Esophagus squamous epithelium (tissue), 5 donors: ENCODE measurements at regions not wholly inside any gene's neighbourhood (a gene's known extent, or its start where the extent isn't known, plus 50 kb on each side); places are given as distances from the start of the nearest gene placed in this dataset.
A peak's percentile ranks its signal among the peaks of the same experiment; 100 is the strongest.

Source experiments
- DNase-seq: peaks from one replicate; lab custom pipeline; 2025; lab: John Stamatoyannopoulos, UW
- H3K27ac ChIP-seq, 4 donors: fragments of 200-600 bp; sonication (generic); one replicate each; pipeline ENCODE4 v1.5.1; 2016 to 2019; ENCODE audit warnings: mild to moderate bottlenecking in 1 of 4
- H3K27me3 ChIP-seq, 4 donors: fragments of 200-600 bp; sonication (generic); 1 replicate in 3 of 4; 2 replicates in 1 of 4; pipeline versions ENCODE4 v1.5.1 to v1.6.0; 2017 to 2021; ENCODE audit warnings: antibody characterized with exemption in 1 of 4
- H3K36me3 ChIP-seq, 3 donors: fragments of 200-600 bp; sonication (generic); one replicate each; pipeline ENCODE4 v1.5.1; 2016 to 2019
- H3K4me1 ChIP-seq, 3 donors: fragments of 200-600 bp; sonication (generic); one replicate each; pipeline ENCODE4 v1.5.1; 2017 to 2019
- H3K4me3 ChIP-seq, 4 donors: fragments of 200-600 bp; sonication (generic); 1 replicate in 3 of 4; 2 replicates in 1 of 4; pipeline ENCODE4 v1.5.1; 2016 to 2019; ENCODE audit warnings: mild to moderate bottlenecking in 2 of 4, moderate library complexity in 1 of 4
- H3K9me3 ChIP-seq, 3 donors: fragments of 200-600 bp; sonication (generic); one replicate each; pipeline ENCODE4 v1.5.1; 2016 to 2019
- POLR2A ChIP-seq, 4 donors: fragments of 450-650 bp; IDR thresholded peaks; one replicate each; pipeline ENCODE4 v1.6.1; 2017; ENCODE audit warnings: antibody characterized with exemption in 4 of 4, mild to moderate bottlenecking in 4 of 4, moderate library complexity in 3 of 4
- WGBS, 2 donors: methylation state at CpG; one replicate each; pipeline ENCODE4 v1.1.5; 2018; 5-methylcytosine and 5-hydroxymethylcytosine counted together
- intact Hi-C: fragments of 100-400 bp; cut with DNase I; formaldehyde crosslinking; loops from one replicate; pipeline ENCODE4 v1.15.0; 2022
- TF ChIP-seq, protein P1 (sequence below), 6 experiments: fragments of 450-650 bp in 4 of 6; fragments of 200-600 bp in 2 of 6; sonication (generic) in 2 of 6; IDR thresholded peaks; one replicate each; pipeline ENCODE4 v1.5.1; 2016 to 2019; ENCODE audit warnings: antibody characterized with exemption in 6 of 6, mild to moderate bottlenecking in 4 of 6, moderate library complexity in 4 of 6
- donor health status: DM: yes; HTN: yes; CAD: no.

GRCh38 chr16:72471317-72471924 lies 299.5 kb upstream of the PMFBP1 start:
- Histone ChIP-seq H3K27me3 (no peaks in the 10 kb centered on the region), H3K4me3 (no peak overlapping the region), H3K27ac (no peak overlapping the region), H3K9me3 (no peaks in the 10 kb centered on the region), H3K4me1 (no peaks in the 10 kb centered on the region), H3K36me3 (no peaks in the 10 kb centered on the region)
- TF ChIP-seq, protein P1, sequence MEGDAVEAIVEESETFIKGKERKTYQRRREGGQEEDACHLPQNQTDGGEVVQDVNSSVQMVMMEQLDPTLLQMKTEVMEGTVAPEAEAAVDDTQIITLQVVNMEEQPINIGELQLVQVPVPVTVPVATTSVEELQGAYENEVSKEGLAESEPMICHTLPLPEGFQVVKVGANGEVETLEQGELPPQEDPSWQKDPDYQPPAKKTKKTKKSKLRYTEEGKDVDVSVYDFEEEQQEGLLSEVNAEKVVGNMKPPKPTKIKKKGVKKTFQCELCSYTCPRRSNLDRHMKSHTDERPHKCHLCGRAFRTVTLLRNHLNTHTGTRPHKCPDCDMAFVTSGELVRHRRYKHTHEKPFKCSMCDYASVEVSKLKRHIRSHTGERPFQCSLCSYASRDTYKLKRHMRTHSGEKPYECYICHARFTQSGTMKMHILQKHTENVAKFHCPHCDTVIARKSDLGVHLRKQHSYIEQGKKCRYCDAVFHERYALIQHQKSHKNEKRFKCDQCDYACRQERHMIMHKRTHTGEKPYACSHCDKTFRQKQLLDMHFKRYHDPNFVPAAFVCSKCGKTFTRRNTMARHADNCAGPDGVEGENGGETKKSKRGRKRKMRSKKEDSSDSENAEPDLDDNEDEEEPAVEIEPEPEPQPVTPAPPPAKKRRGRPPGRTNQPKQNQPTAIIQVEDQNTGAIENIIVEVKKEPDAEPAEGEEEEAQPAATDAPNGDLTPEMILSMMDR (IDR thresholded peaks at IDR 0.05), result no peak
- TF ChIP-seq POLR2A (IDR thresholded peaks at IDR 0.05), result no peak
- intact Hi-C loops, result no loop called here
- WGBS, 2 donors, result 95 to 98% methylated on average over 12 of the region's 12 CpGs
- DNase-seq, result no peak

- H3K36me3 ChIP-seq, result no peaks in the 10 kb centered on the region
- intact Hi-C loops, result no loop called here
- TF ChIP-seq, protein P1 (IDR thresholded peaks at IDR 0.05), result no peak
- TF ChIP-seq POLR2A (IDR thresholded peaks at IDR 0.05), result no peak
- no peak for DNase-seq
- no peak overlapping the region for H3K27ac ChIP-seq
- no peaks in the 10 kb centered on the region for H3K4me1 ChIP-seq
- H3K4me3 ChIP-seq, result no peak overlapping the region
- no peaks in the 10 kb centered on the region for H3K27me3 ChIP-seq
- WGBS, 2 donors, result 79 to 86% methylated on average over 4 of the region's 4 CpGs
- no peaks in the 10 kb centered on the region for H3K9me3 ChIP-seq
These were observed 298.6 kb upstream of the PMFBP1 start for GRCh38 chr16:72470541-72470940.

DNA sequence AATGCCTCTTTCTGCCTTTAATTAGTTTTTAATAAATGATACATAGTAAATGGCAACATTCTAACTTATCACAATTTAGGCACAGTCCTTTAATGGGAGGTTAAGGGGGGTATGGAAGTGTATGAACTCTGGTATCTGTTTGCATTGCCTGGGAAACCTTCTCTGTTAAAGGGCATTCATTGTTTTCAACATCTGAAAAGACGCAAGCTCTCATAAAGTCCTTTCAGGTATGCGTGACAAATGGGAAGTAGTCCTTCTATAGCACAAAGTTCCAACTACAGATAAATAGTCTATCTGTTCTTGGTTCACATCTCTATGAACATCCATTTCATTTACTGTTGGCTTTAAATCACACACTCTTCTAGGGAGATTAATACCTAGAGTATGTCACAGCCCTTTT lies 298.0 kb upstream of the PMFBP1 start:
- Histone ChIP-seq H3K4me3 (no peak overlapping the region), H3K4me1 (no peaks in the 10 kb centered on the region), H3K27ac (no peak overlapping the region), H3K27me3 (no peaks in the 10 kb centered on the region), H3K9me3 (no peaks in the 10 kb centered on the region), H3K36me3 (no peaks in the 10 kb centered on the region)
- intact Hi-C loops, result no loop called here
- no peak for DNase-seq
- 91 to 100% methylated on average over 2 of the region's 2 CpGs for WGBS, 2 donors
- TF ChIP-seq, protein P1 (IDR thresholded peaks at IDR 0.05), result no peak
- no peak for TF ChIP-seq POLR2A (IDR thresholded peaks at IDR 0.05)

GRCh38 chr16:72468582-72468981 lies 296.6 kb upstream of the PMFBP1 start:
- DNase-seq, result no peak
- H3K27ac ChIP-seq, result no peak overlapping the region

GRCh38 chr16:72467157-72467759 lies 295.3 kb upstream of the PMFBP1 start:
- H3K36me3 ChIP-seq, result no peaks in the 10 kb centered on the region
- intact Hi-C loops, result no loop called here
- no peaks in the 10 kb centered on the region for H3K4me1 ChIP-seq
- DNase-seq, result no peak
- H3K27ac ChIP-seq, result no peak overlapping the region
- H3K9me3 ChIP-seq, result no peaks in the 10 kb centered on the region
- WGBS, 2 donors, result 47 to 70% methylated on average over 3 of the region's 3 CpGs
- H3K4me3 ChIP-seq, result no peak overlapping the region
- no peak for TF ChIP-seq POLR2A (IDR thresholded peaks at IDR 0.05)
- TF ChIP-seq, protein P1 (IDR thresholded peaks at IDR 0.05), result peak in 5 of 6 experiments; percentile 19 to 55 (median 33)
- H3K27me3 ChIP-seq, result no peaks in the 10 kb centered on the region

More at GRCh38 chr16:72468582-72468981, 296.6 kb upstream of the PMFBP1 start:
- TF ChIP-seq, protein P1 (IDR thresholded peaks at IDR 0.05), result no peak
- no peak for TF ChIP-seq POLR2A (IDR thresholded peaks at IDR 0.05)
- H3K4me3 ChIP-seq, result no peak overlapping the region
- H3K4me1 ChIP-seq, result no peaks in the 10 kb centered on the region
- no peaks in the 10 kb centered on the region for H3K36me3 ChIP-seq
- H3K9me3 ChIP-seq, result no peaks in the 10 kb centered on the region
- no peaks in the 10 kb centered on the region for H3K27me3 ChIP-seq
- intact Hi-C loops, result no loop called here
